GM21526 (cell line): ENCODE measurements at regions not wholly inside any gene's neighbourhood (a gene's known extent, or its start where the extent isn't known, plus 50 kb on each side); places are given as distances from the start of the nearest gene placed in this dataset.

Source experiments
- ATAC-seq: cut with Tn5 transposase; IDR thresholded peaks from one replicate; pipeline ENCODE4 v1.9.1; 2021; ENCODE audit warnings: moderate library complexity; ENCODE audit not compliant: unreplicated experiment, low FRiP score

GRCh38 chr12:39061576-39061975, 156.2 kb upstream of the CPNE8 start:
- ATAC-seq, result no peak

- no peak for ATAC-seq
Measured at GRCh38 chr12:39048395-39048794, 143.0 kb upstream of the CPNE8 start.

- no peak for ATAC-seq
Measured at GRCh38 chr12:39047539-39048262, 142.3 kb upstream of the CPNE8 start.

GRCh38 chr12:39044754-39045153, 139.4 kb upstream of the CPNE8 start:
- no peak for ATAC-seq

GRCh38 chr12:39043424-39043822, 138.0 kb upstream of the CPNE8 start:
- ATAC-seq, result no peak

- ATAC-seq, result no peak
Measured at GRCh38 chr12:39040275-39040674, 134.9 kb upstream of the CPNE8 start.

GRCh38 chr12:39037115-39037514, 131.7 kb upstream of the CPNE8 start:
- ATAC-seq, result no peak

- no peak for ATAC-seq
Measured at GRCh38 chr12:39036105-39036504, 130.7 kb upstream of the CPNE8 start.

- no peak for ATAC-seq
Measured at GRCh38 chr12:39033782-39034181, 128.4 kb upstream of the CPNE8 start.

- no peak for ATAC-seq
Measured at GRCh38 chr12:39032448-39032847, 127.1 kb upstream of the CPNE8 start.

- no peak for ATAC-seq
Measured at GRCh38 chr12:39032034-39032433, 126.6 kb upstream of the CPNE8 start.

- ATAC-seq, result no peak
Measured at GRCh38 chr12:39028382-39028781, 123.0 kb upstream of the CPNE8 start.

- ATAC-seq, result no peak
Measured at GRCh38 chr12:39012870-39013269, 107.5 kb upstream of the CPNE8 start.

- ATAC-seq, result no peak
Measured at GRCh38 chr12:39011166-39011565, 105.8 kb upstream of the CPNE8 start.

- no peak for ATAC-seq
Measured at GRCh38 chr12:39010406-39010805, 105.0 kb upstream of the CPNE8 start.

- no peak for ATAC-seq
Measured at GRCh38 chr12:39007619-39008018, 102.2 kb upstream of the CPNE8 start.

GRCh38 chr12:39006286-39006685, 100.9 kb upstream of the CPNE8 start:
- ATAC-seq, result no peak

- no peak for ATAC-seq
Measured at GRCh38 chr12:39005671-39006070, 100.3 kb upstream of the CPNE8 start.

GRCh38 chr12:39003541-39004155, 98.3 kb upstream of the CPNE8 start:
- no peak for ATAC-seq

GRCh38 chr12:39000370-39000769, 95.0 kb upstream of the CPNE8 start:
- ATAC-seq, result no peak

- ATAC-seq, result no peak
Measured at GRCh38 chr12:38998887-38999482, 93.6 kb upstream of the CPNE8 start.

GRCh38 chr12:38995249-38995648, 89.9 kb upstream of the CPNE8 start:
- no peak for ATAC-seq
